Endothelial cell (in vitro differentiated cells): ENCODE measurements at regions not wholly inside any gene's neighbourhood (a gene's known extent, or its start where the extent isn't known, plus 50 kb on each side); places are given as distances from the start of the nearest gene placed in this dataset.

Source experiments
- DNase-seq: peaks from one replicate; pipeline ENCODE4 v3.0.0; 2021; ENCODE audit warnings: low spot score
- H3K27ac Mint-ChIP-seq: one replicate; pipeline ENCODE4 v1.8.0; 2021; ENCODE audit warnings: mixed read lengths, inconsistent platforms; ENCODE audit not compliant: unreplicated experiment
- H3K27me3 Mint-ChIP-seq: one replicate; pipeline ENCODE4 v1.8.0; 2021; ENCODE audit warnings: mild to moderate bottlenecking, moderate library complexity, mixed read lengths, inconsistent platforms; ENCODE audit not compliant: unreplicated experiment
- H3K36me3 Mint-ChIP-seq: one replicate; pipeline ENCODE4 v1.8.0; 2021; ENCODE audit warnings: mild to moderate bottlenecking, low read depth, mixed read lengths, inconsistent platforms; ENCODE audit not compliant: unreplicated experiment
- H3K4me1 Mint-ChIP-seq: one replicate; pipeline ENCODE4 v1.8.0; 2021; ENCODE audit warnings: mild to moderate bottlenecking, mixed read lengths, inconsistent platforms; ENCODE audit not compliant: unreplicated experiment
- H3K4me3 Mint-ChIP-seq: one replicate; pipeline ENCODE4 v1.8.0; 2021; ENCODE audit warnings: mild to moderate bottlenecking, mixed read lengths, inconsistent platforms; ENCODE audit not compliant: unreplicated experiment
- H3K9me3 Mint-ChIP-seq: one replicate; pipeline ENCODE4 v1.8.0; 2021; ENCODE audit warnings: mixed read lengths, inconsistent platforms; ENCODE audit not compliant: unreplicated experiment
- TF ChIP-seq, protein P1 (sequence below): fragments of 200-600 bp; sonication (generic); IDR thresholded peaks from one replicate; pipeline ENCODE4 v1.5.0; 2021; ENCODE audit warnings: antibody characterized with exemption; ENCODE audit not compliant: unreplicated experiment

DNA sequence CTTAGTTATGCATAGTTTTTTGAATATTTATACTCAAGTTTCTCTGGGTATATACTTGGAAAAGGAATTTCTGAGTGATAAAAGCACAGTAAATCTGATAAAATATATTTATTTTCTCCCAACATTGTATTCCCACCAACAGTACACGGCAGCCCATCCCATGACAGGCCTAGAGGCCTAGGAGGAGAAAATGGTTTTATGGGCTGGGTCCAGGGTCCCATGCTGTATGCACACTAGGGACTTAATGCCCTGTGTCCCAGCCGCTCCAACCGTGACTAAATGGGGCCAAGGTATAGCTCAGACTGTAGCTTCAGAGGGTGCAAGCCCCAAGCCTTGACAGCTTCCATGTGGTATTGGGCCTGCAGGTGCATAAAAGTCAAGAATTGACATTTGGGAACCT is 1007.7 kb downstream of the DSC3 start:
- no peak overlapping the region for H3K4me3 Mint-ChIP-seq
- no peaks in the 10 kb centered on the region for H3K27me3 Mint-ChIP-seq
- peaks cover 6% of the 10 kb centered on the region for H3K36me3 Mint-ChIP-seq
- H3K4me1 Mint-ChIP-seq: no peaks in the 10 kb centered on the region
- DNase-seq: no peak
- no peak overlapping the region for H3K27ac Mint-ChIP-seq
- TF ChIP-seq, protein P1, sequence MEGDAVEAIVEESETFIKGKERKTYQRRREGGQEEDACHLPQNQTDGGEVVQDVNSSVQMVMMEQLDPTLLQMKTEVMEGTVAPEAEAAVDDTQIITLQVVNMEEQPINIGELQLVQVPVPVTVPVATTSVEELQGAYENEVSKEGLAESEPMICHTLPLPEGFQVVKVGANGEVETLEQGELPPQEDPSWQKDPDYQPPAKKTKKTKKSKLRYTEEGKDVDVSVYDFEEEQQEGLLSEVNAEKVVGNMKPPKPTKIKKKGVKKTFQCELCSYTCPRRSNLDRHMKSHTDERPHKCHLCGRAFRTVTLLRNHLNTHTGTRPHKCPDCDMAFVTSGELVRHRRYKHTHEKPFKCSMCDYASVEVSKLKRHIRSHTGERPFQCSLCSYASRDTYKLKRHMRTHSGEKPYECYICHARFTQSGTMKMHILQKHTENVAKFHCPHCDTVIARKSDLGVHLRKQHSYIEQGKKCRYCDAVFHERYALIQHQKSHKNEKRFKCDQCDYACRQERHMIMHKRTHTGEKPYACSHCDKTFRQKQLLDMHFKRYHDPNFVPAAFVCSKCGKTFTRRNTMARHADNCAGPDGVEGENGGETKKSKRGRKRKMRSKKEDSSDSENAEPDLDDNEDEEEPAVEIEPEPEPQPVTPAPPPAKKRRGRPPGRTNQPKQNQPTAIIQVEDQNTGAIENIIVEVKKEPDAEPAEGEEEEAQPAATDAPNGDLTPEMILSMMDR: no peak
- peaks cover 8% of the 10 kb centered on the region for H3K9me3 Mint-ChIP-seq

DNA sequence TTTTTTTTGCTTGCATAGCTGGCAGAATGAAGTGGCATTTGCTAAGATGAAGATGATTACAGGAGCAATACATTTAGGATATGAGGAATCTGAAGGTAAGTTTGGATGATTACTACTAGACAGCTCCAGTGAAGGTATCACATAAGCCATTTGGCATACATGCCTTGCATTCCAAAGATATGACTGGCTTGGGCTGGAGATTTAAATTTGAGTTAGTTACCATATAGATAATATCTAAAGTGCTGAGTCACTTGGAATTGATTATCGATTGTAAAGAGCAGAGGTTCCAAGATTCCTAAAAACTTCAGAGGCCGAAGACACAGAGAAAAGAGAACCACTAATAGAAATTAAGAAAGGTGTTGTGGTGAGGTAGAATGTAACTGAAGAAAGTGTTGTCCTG is 1026.4 kb downstream of the DSC3 start:
- H3K27ac Mint-ChIP-seq: no peak overlapping the region

DNA sequence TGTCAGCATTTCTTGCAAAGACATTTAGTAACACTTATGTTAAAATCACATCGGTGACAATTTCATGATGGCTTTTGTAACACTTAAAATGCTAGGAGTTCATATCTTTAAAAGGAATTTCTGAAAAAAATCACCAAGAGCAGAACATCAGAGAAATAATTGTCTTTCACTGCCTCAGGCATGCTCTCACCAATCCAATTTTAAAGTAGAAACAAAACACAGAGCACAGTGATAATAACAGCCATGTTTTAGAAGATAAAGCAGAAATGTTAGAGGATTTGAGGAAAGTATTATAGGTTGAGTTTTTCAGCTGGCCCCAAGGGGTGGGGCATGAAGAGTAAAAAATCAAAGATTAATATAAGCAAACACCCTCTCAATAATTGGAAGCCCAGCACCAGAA is 1037.6 kb downstream of the DSC3 start:
- no peak for DNase-seq
- TF ChIP-seq, protein P1: no peak
- no peaks in the 10 kb centered on the region for H3K9me3 Mint-ChIP-seq
- no peaks in the 10 kb centered on the region for H3K4me1 Mint-ChIP-seq
- H3K36me3 Mint-ChIP-seq: no peaks in the 10 kb centered on the region
- H3K27ac Mint-ChIP-seq: no peak overlapping the region
- no peak overlapping the region for H3K4me3 Mint-ChIP-seq
- H3K27me3 Mint-ChIP-seq: no peaks in the 10 kb centered on the region

More for the DNA sequence above, 1026.4 kb downstream of the DSC3 start:
- no peak overlapping the region for H3K4me3 Mint-ChIP-seq
- H3K9me3 Mint-ChIP-seq: no peaks in the 10 kb centered on the region
- no peak for DNase-seq
- TF ChIP-seq, protein P1: no peak
- no peaks in the 10 kb centered on the region for H3K27me3 Mint-ChIP-seq
- H3K4me1 Mint-ChIP-seq: no peaks in the 10 kb centered on the region
- H3K36me3 Mint-ChIP-seq: no peaks in the 10 kb centered on the region

DNA sequence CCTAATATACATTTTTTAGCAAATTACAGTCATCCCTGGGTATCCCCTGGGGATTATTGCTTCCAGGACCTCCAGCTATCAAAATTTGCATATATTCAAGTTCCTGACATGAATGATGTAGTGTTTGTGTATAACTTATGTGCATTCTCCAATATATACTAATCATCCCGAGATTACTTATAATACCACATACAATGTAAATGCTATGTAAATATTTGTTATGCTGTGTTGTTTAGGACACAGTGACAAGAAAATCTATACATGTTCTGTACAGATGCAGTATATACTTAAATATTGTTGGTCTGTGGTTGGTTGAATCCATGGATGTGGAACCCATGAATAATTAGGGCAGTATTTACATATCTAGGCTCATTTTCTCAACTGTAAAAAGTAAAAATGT is 1060.3 kb downstream of the DSC3 start:
- no peaks in the 10 kb centered on the region for H3K4me1 Mint-ChIP-seq
- H3K36me3 Mint-ChIP-seq: no peaks in the 10 kb centered on the region
- DNase-seq: no peak
- H3K4me3 Mint-ChIP-seq: no peak overlapping the region
- H3K9me3 Mint-ChIP-seq: no peaks in the 10 kb centered on the region
- TF ChIP-seq, protein P1: no peak
- H3K27ac Mint-ChIP-seq: no peak overlapping the region
- peaks cover 2% of the 10 kb centered on the region for H3K27me3 Mint-ChIP-seq

DNA sequence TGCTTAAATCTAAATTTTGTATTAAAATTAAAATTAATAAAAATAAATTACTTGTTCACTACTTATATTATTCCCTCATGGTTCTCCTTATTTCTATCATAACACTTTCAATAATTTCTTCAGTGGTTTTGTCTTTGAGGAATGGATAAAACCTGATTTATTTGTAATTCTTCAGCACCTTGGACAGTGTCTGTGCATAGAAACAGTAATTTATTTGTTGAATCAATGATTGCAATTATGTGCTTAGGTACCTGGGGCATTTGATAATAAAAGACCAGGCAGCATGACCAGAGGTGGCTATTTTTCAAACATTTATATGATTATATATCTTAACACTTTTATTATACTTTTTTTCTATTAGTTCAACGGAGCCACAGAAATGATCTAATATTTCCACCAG is 1062.7 kb downstream of the DSC3 start:
- Mint-ChIP-seq H3K4me3 (no peak overlapping the region), H3K27ac (no peak overlapping the region), H3K4me1 (no peaks in the 10 kb centered on the region), H3K27me3 (peaks cover 2% of the 10 kb centered on the region), H3K36me3 (no peaks in the 10 kb centered on the region), H3K9me3 (no peaks in the 10 kb centered on the region)
- TF ChIP-seq, protein P1: no peak
- no peak for DNase-seq
